ENCODE measurements at regions not wholly inside any gene's neighbourhood (a gene's known extent, or its start where the extent isn't known, plus 50 kb on each side); places are given as distances from the start of the nearest gene placed in this dataset.

DNA sequence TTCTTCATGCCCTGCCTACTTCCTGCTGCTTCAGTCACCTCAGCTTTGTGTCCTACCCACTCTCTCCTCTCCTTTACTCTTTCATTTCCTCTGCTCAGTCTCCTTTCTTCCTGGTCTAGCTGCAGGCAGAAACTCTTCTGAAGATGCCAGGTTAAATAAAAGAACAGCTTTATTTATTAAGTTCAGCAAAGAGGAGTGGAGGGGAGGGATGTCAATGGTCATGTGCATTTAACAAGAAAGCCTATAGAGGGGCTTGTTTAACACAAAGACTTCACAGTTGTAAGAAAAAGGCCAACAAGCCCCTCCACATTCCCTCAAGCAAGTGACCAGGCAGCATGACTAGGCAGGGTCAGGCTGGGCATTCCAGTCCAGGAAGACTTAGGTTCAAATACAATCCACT, 609.2 kb downstream of the INSC start:
- TF ChIP-seq, protein P1, sequence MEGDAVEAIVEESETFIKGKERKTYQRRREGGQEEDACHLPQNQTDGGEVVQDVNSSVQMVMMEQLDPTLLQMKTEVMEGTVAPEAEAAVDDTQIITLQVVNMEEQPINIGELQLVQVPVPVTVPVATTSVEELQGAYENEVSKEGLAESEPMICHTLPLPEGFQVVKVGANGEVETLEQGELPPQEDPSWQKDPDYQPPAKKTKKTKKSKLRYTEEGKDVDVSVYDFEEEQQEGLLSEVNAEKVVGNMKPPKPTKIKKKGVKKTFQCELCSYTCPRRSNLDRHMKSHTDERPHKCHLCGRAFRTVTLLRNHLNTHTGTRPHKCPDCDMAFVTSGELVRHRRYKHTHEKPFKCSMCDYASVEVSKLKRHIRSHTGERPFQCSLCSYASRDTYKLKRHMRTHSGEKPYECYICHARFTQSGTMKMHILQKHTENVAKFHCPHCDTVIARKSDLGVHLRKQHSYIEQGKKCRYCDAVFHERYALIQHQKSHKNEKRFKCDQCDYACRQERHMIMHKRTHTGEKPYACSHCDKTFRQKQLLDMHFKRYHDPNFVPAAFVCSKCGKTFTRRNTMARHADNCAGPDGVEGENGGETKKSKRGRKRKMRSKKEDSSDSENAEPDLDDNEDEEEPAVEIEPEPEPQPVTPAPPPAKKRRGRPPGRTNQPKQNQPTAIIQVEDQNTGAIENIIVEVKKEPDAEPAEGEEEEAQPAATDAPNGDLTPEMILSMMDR (IDR thresholded peaks at IDR 0.05; ENCODE audit: low read length, missing control alignments), result no peak
- no peak for DNase-seq (ENCODE audit: low read depth)
- H3K4me3 ChIP-seq (replicated peaks; ENCODE audit: low read depth, low read length), result no peak overlapping the region

DNA sequence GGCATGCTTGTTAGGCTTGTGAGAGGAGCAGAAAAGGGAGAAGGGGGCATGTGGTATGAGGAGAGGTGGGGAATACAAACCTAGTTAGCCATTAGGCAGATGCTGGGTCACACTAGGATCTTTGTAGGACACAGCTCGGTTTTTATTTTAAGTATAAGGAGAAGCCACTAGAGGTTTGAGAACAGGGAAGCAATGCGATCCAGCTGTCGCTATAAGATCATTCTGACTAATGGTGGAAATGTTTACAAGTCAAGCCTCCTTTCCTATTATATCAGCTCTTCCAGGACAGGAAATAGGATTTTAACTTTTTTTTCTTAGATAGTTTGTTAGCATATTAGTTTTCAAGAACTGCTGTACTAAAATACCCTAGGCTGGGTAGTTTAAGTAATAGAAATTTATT, 609.9 kb downstream of the INSC start:
- TF ChIP-seq, protein P1 (IDR thresholded peaks at IDR 0.05; ENCODE audit: low read length, missing control alignments), result no peak
- no peak for DNase-seq (ENCODE audit: low read depth)
- no peak overlapping the region for H3K4me3 ChIP-seq (replicated peaks; ENCODE audit: low read depth, low read length)

DNA sequence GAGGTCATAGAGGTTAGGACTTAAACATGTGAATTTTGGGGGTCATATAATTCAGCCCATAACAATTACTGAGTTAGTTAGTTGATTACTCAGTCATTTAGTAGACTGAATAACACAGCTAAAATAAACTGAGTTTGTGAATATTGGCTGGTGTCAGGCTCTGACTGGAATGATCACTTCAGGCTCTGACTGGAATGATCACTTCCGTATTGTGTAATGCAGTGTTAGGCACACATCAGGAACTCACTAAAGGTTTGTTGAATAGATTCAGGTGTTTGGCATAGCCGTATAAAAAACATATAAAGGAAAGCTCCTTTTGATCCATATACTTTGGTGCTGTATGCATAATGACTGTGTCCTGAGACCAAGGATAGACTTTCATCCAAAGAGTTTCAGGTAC, 610.5 kb downstream of the INSC start:
- TF ChIP-seq, protein P1 (IDR thresholded peaks at IDR 0.05; ENCODE audit: low read length, missing control alignments), result no peak
- DNase-seq (ENCODE audit: low read depth), result no peak

DNA sequence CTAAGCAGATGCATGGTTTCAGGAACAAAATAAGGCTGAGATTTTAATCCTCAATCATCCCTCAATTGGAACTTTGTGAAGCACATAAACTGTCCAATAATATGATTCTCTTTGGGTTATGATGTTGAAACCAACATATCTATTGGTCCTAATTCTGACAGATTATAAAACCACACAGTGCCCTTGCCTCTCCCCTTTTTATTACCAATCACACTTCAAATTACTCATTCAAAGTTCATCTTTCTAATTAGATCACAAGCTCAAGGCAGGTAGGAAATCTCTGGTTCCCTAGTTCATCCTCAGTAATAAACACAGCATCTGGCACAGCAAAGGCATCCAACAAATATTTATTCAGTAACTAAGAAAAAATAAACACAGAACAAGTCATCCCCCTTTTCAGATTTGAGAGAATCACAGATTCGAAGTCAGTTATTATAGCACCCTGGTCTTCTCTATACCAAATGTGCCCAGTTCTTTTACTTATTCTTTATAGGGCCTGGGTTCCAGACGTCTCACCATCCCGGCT, 611.6 kb downstream of the INSC start:
- no peak overlapping the region for H3K4me3 ChIP-seq (replicated peaks; ENCODE audit: low read depth, low read length)
- TF ChIP-seq, protein P1 (IDR thresholded peaks at IDR 0.05; ENCODE audit: low read length, missing control alignments), result no peak
- DNase-seq (ENCODE audit: low read depth), result no peak

More for the DNA sequence above, 610.5 kb downstream of the INSC start:
- H3K4me3 ChIP-seq (replicated peaks; ENCODE audit: low read depth, low read length), result no peak overlapping the region

DNA sequence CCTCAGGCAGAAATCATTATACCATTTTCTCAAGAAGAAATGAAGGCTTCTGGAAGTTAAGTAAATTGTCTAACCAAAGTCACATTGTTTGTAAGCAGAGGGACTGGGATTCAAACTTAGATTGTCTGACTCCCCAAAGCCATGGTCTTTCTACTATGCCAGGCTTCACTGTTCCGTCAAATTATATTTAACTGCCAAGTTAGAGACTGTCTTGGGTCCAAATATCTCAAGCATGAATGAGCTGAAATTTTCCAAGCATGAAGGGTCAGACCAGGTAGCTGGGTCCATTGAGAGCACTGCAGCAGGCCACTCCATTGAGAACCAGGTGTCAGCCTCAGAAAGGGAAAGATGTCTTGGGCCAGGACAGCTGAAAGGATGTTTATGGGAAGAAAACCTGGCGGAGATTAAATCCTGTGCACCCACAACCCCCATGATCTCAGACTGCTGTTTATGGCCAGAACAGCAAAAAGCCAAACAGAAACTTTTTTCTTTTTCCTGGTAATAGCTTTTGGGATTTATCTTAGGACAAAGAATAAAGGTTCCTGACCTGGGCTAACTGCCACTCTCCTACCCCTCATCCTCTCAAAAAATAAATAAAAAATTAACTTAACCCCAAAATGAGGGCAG, 612.3 kb downstream of the INSC start:
- DNase-seq (ENCODE audit: low read depth), result no peak
- H3K4me3 ChIP-seq (replicated peaks; ENCODE audit: low read depth, low read length), result no peak overlapping the region
- TF ChIP-seq, protein P1 (IDR thresholded peaks at IDR 0.05; ENCODE audit: low read length, missing control alignments), result no peak

DNA sequence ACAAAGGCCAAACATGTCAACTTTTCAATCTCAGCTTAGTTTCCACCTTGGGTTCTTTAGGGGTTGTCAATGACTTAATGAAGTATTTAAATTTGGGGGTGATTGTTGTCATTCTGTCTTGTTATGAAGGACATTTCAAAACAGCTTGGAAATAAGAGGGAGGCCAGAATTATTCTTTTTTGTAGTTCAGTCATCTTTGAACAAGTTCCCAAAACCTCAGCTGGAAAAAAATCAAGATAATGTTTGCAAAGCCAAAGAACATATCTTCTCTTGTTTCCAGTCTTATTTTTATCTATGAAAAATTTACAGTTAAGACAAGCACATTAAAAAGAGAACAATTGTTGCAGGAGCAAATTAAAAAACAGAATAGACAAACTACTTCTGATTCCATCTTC, 612.8 kb downstream of the INSC start:
- TF ChIP-seq, protein P1 (IDR thresholded peaks at IDR 0.05; ENCODE audit: low read length, missing control alignments), result no peak
- no peak overlapping the region for H3K4me3 ChIP-seq (replicated peaks; ENCODE audit: low read depth, low read length)
- no peak for DNase-seq (ENCODE audit: low read depth)

DNA sequence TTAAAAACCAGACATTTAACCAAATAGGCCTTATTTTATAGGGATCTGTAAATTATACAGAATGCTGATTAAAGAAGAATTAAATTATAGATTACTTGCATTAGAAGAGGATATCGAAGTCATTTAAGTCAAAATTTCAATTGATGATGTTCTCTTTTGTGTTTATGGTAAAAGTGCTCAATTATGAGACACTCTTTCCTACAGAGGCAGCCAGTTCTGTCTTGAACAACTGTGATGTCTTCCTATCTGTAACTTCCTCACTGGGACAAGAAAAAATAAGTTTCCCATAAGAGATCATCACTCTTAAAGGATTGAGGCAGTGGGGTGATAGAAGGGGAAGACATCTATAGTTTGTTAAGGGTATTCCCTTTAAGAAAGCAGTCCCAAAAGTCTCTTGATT, 613.5 kb downstream of the INSC start:
- no peak overlapping the region for H3K4me3 ChIP-seq (replicated peaks; ENCODE audit: low read depth, low read length)
- TF ChIP-seq, protein P1 (IDR thresholded peaks at IDR 0.05; ENCODE audit: low read length, missing control alignments), result no peak

More for the DNA sequence above, 613.5 kb downstream of the INSC start:
- DNase-seq (ENCODE audit: low read depth), result no peak

Data from fibroblast of pulmonary artery (primary cell).